Astrocyte of the spinal cord (primary cell): ENCODE measurements at regions not wholly inside any gene's neighbourhood (a gene's known extent, or its start where the extent isn't known, plus 50 kb on each side); places are given as distances from the start of the nearest gene placed in this dataset.

Experiments
- DNase-seq: peaks from one replicate; pipeline ENCODE4 v3.0.0; 2011; ENCODE audit warnings: low read depth, low spot score
- H3K4me3 ChIP-seq: 2 replicates; pipeline ENCODE4 v1.5.1; 2011; ENCODE audit warnings: low read depth, mild to moderate bottlenecking, low read length, moderate library complexity
- CTCF ChIP-seq: IDR thresholded peaks from 2 replicates; pipeline ENCODE4 v1.5.1; 2012; ENCODE audit warnings: low read depth, mild to moderate bottlenecking, low read length, inconsistent platforms
- in situ Hi-C: cut with HindIII; loops from 2 replicates; pipeline ENCODE4 v1.10.0; 2017; ENCODE audit warnings: low sequenced_read_pairs

- in situ Hi-C loops, result no loop called here
Observed at GRCh38 chr17:70604854-70605253, 435.5 kb downstream of the KCNJ2 start.

GRCh38 chr17:70606086-70606485 is 436.8 kb downstream of the KCNJ2 start:
- DNase-seq, result no peak
- no peak overlapping the region for H3K4me3 ChIP-seq
- in situ Hi-C loops, result no loop called here
- TF ChIP-seq CTCF, result no peak

More at GRCh38 chr17:70604854-70605253, 435.5 kb downstream of the KCNJ2 start:
- TF ChIP-seq CTCF, result no peak
- no peak overlapping the region for H3K4me3 ChIP-seq
- DNase-seq, result no peak

- DNase-seq, result no peak
- in situ Hi-C loops, result no loop called here
- no peak for TF ChIP-seq CTCF
- no peak overlapping the region for H3K4me3 ChIP-seq
Observed at GRCh38 chr17:70608193-70608592, 438.9 kb downstream of the KCNJ2 start.

GRCh38 chr17:70608957-70609356 is 439.6 kb downstream of the KCNJ2 start:
- no peak overlapping the region for H3K4me3 ChIP-seq
- DNase-seq, result no peak
- in situ Hi-C loops, result no loop called here
- no peak for TF ChIP-seq CTCF

GRCh38 chr17:70609566-70609965 is 440.2 kb downstream of the KCNJ2 start:
- no peak overlapping the region for H3K4me3 ChIP-seq
- in situ Hi-C loops, result no loop called here
- no peak for TF ChIP-seq CTCF
- DNase-seq, result no peak

GRCh38 chr17:70610161-70610560 is 440.8 kb downstream of the KCNJ2 start:
- H3K4me3 ChIP-seq, result no peak overlapping the region
- no peak for TF ChIP-seq CTCF
- no peak for DNase-seq
- in situ Hi-C loops, result no loop called here

- in situ Hi-C loops, result no loop called here
Observed at GRCh38 chr17:70613681-70614080, 444.3 kb downstream of the KCNJ2 start.

More at GRCh38 chr17:70613681-70614080, 444.3 kb downstream of the KCNJ2 start:
- no peak for DNase-seq
- no peak overlapping the region for H3K4me3 ChIP-seq
- no peak for TF ChIP-seq CTCF
